Loucy (cell line): ENCODE measurements at regions not wholly inside any gene's neighbourhood (a gene's known extent, or its start where the extent isn't known, plus 50 kb on each side); places are given as distances from the start of the nearest gene placed in this dataset.

ENCODE experiments used
- EZH2phosphoT487 ChIP-seq: fragments of 200-600 bp; IDR thresholded peaks from 2 replicates; pipeline ENCODE4 v1.6.1; 2018; ENCODE audit warnings: antibody characterized with exemption, mild to moderate bottlenecking, moderate library complexity, borderline replicate concordance
- TF ChIP-seq, protein P1 (sequence below): fragments of 200-600 bp; sonication (generic); conservative IDR thresholded peaks from 2 replicates; pipeline ENCODE4 v1.5.1; 2014; ENCODE audit warnings: mild to moderate bottlenecking, antibody characterized with exemption, low read length

DNA sequence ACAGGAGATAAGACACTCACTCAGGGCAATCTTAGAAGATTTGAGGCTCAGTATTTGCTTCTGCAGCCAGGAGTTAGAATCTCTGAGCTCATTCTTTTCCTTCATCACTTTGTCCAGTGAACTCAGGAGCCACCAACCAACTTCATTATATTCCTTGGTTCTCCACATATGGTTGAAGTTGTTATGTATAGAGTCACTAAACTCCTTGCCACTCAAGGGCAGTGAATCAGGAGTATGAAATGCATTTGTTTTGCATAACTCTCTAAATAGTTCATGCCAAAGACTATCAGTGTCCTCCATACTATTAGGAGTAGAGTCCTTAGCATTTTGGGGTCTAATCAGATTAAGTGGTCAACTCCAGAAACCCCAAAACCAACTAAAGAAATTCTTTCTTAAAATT lies 150.6 kb downstream of the CCDC59 start:
- TF ChIP-seq, protein P1, sequence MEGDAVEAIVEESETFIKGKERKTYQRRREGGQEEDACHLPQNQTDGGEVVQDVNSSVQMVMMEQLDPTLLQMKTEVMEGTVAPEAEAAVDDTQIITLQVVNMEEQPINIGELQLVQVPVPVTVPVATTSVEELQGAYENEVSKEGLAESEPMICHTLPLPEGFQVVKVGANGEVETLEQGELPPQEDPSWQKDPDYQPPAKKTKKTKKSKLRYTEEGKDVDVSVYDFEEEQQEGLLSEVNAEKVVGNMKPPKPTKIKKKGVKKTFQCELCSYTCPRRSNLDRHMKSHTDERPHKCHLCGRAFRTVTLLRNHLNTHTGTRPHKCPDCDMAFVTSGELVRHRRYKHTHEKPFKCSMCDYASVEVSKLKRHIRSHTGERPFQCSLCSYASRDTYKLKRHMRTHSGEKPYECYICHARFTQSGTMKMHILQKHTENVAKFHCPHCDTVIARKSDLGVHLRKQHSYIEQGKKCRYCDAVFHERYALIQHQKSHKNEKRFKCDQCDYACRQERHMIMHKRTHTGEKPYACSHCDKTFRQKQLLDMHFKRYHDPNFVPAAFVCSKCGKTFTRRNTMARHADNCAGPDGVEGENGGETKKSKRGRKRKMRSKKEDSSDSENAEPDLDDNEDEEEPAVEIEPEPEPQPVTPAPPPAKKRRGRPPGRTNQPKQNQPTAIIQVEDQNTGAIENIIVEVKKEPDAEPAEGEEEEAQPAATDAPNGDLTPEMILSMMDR = no peak
- TF ChIP-seq EZH2phosphoT487 = no peak
